WI38 (cell line): ENCODE measurements at regions not wholly inside any gene's neighbourhood (a gene's known extent, or its start where the extent isn't known, plus 50 kb on each side); places are given as distances from the start of the nearest gene placed in this dataset.
"Not testable (repeated sequence)": the region's sequence is repeated elsewhere in the genome, so short reads cannot be mapped to it uniquely, and the experiment has no call there.

ENCODE experiments used
- H3K4me3 ChIP-seq: 2 replicates; pipeline ENCODE4 v1.5.1; 2011; ENCODE audit warnings: low read depth, mild to moderate bottlenecking, control low read depth, low read length
- CTCF ChIP-seq: IDR thresholded peaks from 2 replicates; pipeline ENCODE4 v1.5.1; 2012; ENCODE audit warnings: low read depth, mild to moderate bottlenecking, control low read depth, low read length

GRCh38 chr6:86738078-86738477 lies 199.2 kb upstream of the HTR1E start:
- no peak for TF ChIP-seq CTCF
- no peak overlapping the region for H3K4me3 ChIP-seq

GRCh38 chr6:86731631-86732030 lies 205.7 kb upstream of the HTR1E start:
- H3K4me3 ChIP-seq: not testable (repeated sequence)

- H3K4me3 ChIP-seq: not testable (repeated sequence)
Observed at GRCh38 chr6:86730772-86731171, 206.6 kb upstream of the HTR1E start.

GRCh38 chr6:86730216-86730615 lies 207.1 kb upstream of the HTR1E start:
- TF ChIP-seq CTCF: no peak
- no peak overlapping the region for H3K4me3 ChIP-seq

GRCh38 chr6:86728976-86729375 lies 208.4 kb upstream of the HTR1E start:
- TF ChIP-seq CTCF: no peak
- no peak overlapping the region for H3K4me3 ChIP-seq

GRCh38 chr6:86724695-86725094 lies 212.6 kb upstream of the HTR1E start:
- TF ChIP-seq CTCF: no peak
- H3K4me3 ChIP-seq: no peak overlapping the region

- H3K4me3 ChIP-seq: no peak overlapping the region
- TF ChIP-seq CTCF: no peak
Observed at GRCh38 chr6:86723729-86724128, 213.6 kb upstream of the HTR1E start.

- H3K4me3 ChIP-seq: no peak overlapping the region
- no peak for TF ChIP-seq CTCF
Observed at GRCh38 chr6:86723151-86723550, 214.2 kb upstream of the HTR1E start.

GRCh38 chr6:86722131-86722530 lies 215.2 kb upstream of the HTR1E start:
- H3K4me3 ChIP-seq: no peak overlapping the region
- TF ChIP-seq CTCF: no peak
